PC-3 (cell line): ENCODE measurements at regions not wholly inside any gene's neighbourhood (a gene's known extent, or its start where the extent isn't known, plus 50 kb on each side); places are given as distances from the start of the nearest gene placed in this dataset.

Source experiments
- ATAC-seq: fragments of 200-7000 bp; cut with Tn5 transposase; 2 replicates; pipeline ENCODE4 v1.9.1; 2020; ENCODE audit warnings: mild to moderate bottlenecking, moderate library complexity
- BruUV-seq: library from RNA; stranded (reverse); fragments of 400-500 nt; replicated peaks from 2 replicates; lab custom pipeline; 2021; lab: Mats Ljungman, UMichigan
- CTCF ChIA-PET: fragments of 300-600 bp; sonication (Branson Sonifier 250); formaldehyde crosslinking; loops from one replicate; lab custom pipeline; 2022; ENCODE audit warnings: antibody characterized with exemption; lab: Charles Lee
- POLR2A ChIA-PET: fragments of 300-600 bp; sonication (Branson Sonifier 250); formaldehyde crosslinking; loops from one replicate; lab custom pipeline; 2022; ENCODE audit warnings: antibody characterized with exemption; ENCODE audit not compliant: unreplicated experiment; lab: Charles Lee
- DNase-seq: peaks from one replicate; pipeline ENCODE4 v3.0.0-alpha.2; 2015
- H2AFZ ChIP-seq: fragments of 300-600 bp; sonication (generic); 2 replicates; pipeline ENCODE4 v1.6.0; 2016; ENCODE audit warnings: antibody characterized with exemption, low read length
- H3F3A ChIP-seq: fragments of 300-600 bp; sonication (generic); one replicate; pipeline ENCODE4 v1.6.0; 2017; ENCODE audit warnings: antibody characterized with exemption, low read length, control low read depth, mild to moderate bottlenecking; ENCODE audit not compliant: unreplicated experiment
- H3K27ac ChIP-seq: fragments of 300-600 bp; sonication (generic); 2 replicates; pipeline ENCODE4 v1.5.1; 2016; ENCODE audit warnings: mild to moderate bottlenecking, low read length
- H3K27me3 ChIP-seq: fragments of 300-600 bp; sonication (generic); 2 replicates; pipeline ENCODE4 v1.6.1; 2016; ENCODE audit warnings: low read length, mixed read lengths
- H3K36me3 ChIP-seq: fragments of 300-600 bp; sonication (generic); 2 replicates; pipeline ENCODE4 v1.6.1; 2016; ENCODE audit warnings: low read depth, mixed run types, low read length, mixed read lengths
- H3K4me1 ChIP-seq: fragments of 300-600 bp; sonication (generic); 2 replicates; pipeline ENCODE4 v1.5.1; 2016; ENCODE audit warnings: low read length; ENCODE audit not compliant: insufficient read depth
- H3K4me2 ChIP-seq: fragments of 300-600 bp; sonication (generic); 2 replicates; pipeline ENCODE4 v1.6.0; 2016; ENCODE audit warnings: low read length
- H3K4me3 ChIP-seq: fragments of 300-600 bp; sonication (generic); 2 replicates; pipeline ENCODE4 v1.5.1; 2016; ENCODE audit warnings: mild to moderate bottlenecking, low read length, mixed read lengths
- H3K79me2 ChIP-seq: fragments of 300-600 bp; sonication (generic); 2 replicates; pipeline ENCODE4 v1.6.1; 2017; ENCODE audit warnings: low read length, mixed read lengths
- H3K9ac ChIP-seq: fragments of 300-600 bp; sonication (generic); 2 replicates; pipeline ENCODE4 v1.6.0; 2016; ENCODE audit warnings: mild to moderate bottlenecking, low read length
- H3K9me2 ChIP-seq: fragments of 300-600 bp; sonication (generic); replicated peaks from 2 replicates; pipeline ENCODE4 v1.6.1; 2016; ENCODE audit warnings: mixed run types, low read length, mixed read lengths
- H3K9me3 ChIP-seq: fragments of 300-600 bp; sonication (generic); 2 replicates; pipeline ENCODE4 v1.6.1; 2016; ENCODE audit warnings: low read length, mixed read lengths
- H4K20me1 ChIP-seq: fragments of 300-600 bp; sonication (generic); 2 replicates; pipeline ENCODE4 v1.6.1; 2016; ENCODE audit warnings: low read length, mixed read lengths
- CTCF ChIP-seq: fragments of 300-600 bp; sonication (generic); conservative IDR thresholded peaks from 2 replicates; pipeline ENCODE4 v1.5.1; 2017; ENCODE audit warnings: antibody characterized with exemption, low read depth, mild to moderate bottlenecking, low read length
- EZH2 ChIP-seq: fragments of 300-600 bp; sonication (generic); IDR thresholded peaks from one replicate; pipeline ENCODE4 v1.6.1; 2017; ENCODE audit warnings: antibody characterized with exemption, mild to moderate bottlenecking, low read length; ENCODE audit not compliant: unreplicated experiment
- EZH2phosphoT487 ChIP-seq: fragments of 300-600 bp; sonication (generic); IDR thresholded peaks from 2 replicates; pipeline ENCODE4 v1.6.1; 2018; ENCODE audit warnings: mild to moderate bottlenecking, antibody characterized with exemption, low read length, borderline replicate concordance
- intact Hi-C: fragments of 100-400 bp; cut with micrococcal nuclease; formaldehyde crosslinking; loops from 2 replicates; pipeline ENCODE4 v1.9.0; 2023

- DNase-seq: no peak
- Histone ChIP-seq H3F3A (no peaks in the 10 kb centered on the region), H3K4me3 (no peak overlapping the region), H3K4me1 (no peaks in the 10 kb centered on the region), H4K20me1 (no peaks in the 10 kb centered on the region), H3K36me3 (no peaks in the 10 kb centered on the region), H3K27ac (no peak overlapping the region), H3K79me2 (no peaks in the 10 kb centered on the region), H3K9ac (no peak overlapping the region), H3K27me3 (no peaks in the 10 kb centered on the region), H2AFZ (no peak overlapping the region), H3K9me3 (no peaks in the 10 kb centered on the region), H3K9me2 (no peaks in the 10 kb centered on the region), H3K4me2 (no peak overlapping the region)
- ChIA-PET CTCF (no interaction called here), POLR2A (no interaction called here)
- intact Hi-C loops: no loop called here
- no TSS peak for BruUV-seq
- TF ChIP-seq CTCF (no peak), EZH2phosphoT487 (no peak), EZH2 (no peak)
- no peak for ATAC-seq
These were observed 350.6 kb downstream of the ETS1 start for GRCh38 chr11:128236506-128237498.

- no peaks in the 10 kb centered on the region for H4K20me1 ChIP-seq
- H3K4me3 ChIP-seq: no peak overlapping the region
- H3K79me2 ChIP-seq: no peaks in the 10 kb centered on the region
- no peak overlapping the region for H3K4me2 ChIP-seq
- no peaks in the 10 kb centered on the region for H3K9me2 ChIP-seq
- intact Hi-C loops: no loop called here
- no TSS peak for BruUV-seq
- TF ChIP-seq EZH2phosphoT487 (no peak), CTCF (no peak), EZH2 (no peak)
- H3F3A ChIP-seq: no peaks in the 10 kb centered on the region
- H2AFZ ChIP-seq: no peak overlapping the region
- no peak overlapping the region for H3K27ac ChIP-seq
- H3K27me3 ChIP-seq: no peaks in the 10 kb centered on the region
- DNase-seq (no peak), ATAC-seq (no peak)
- ChIA-PET POLR2A (interaction anchor here (0.5 kb wide), 1 partner anchor 421 kb away, joined by 4 read pairs; no protein-coding TSS in a partner anchor), CTCF (no interaction called here)
- no peaks in the 10 kb centered on the region for H3K9me3 ChIP-seq
- H3K36me3 ChIP-seq: no peaks in the 10 kb centered on the region
- H3K4me1 ChIP-seq: no peaks in the 10 kb centered on the region
- H3K9ac ChIP-seq: no peak overlapping the region
These were observed 351.4 kb downstream of the ETS1 start for GRCh38 chr11:128235958-128236357.

DNA sequence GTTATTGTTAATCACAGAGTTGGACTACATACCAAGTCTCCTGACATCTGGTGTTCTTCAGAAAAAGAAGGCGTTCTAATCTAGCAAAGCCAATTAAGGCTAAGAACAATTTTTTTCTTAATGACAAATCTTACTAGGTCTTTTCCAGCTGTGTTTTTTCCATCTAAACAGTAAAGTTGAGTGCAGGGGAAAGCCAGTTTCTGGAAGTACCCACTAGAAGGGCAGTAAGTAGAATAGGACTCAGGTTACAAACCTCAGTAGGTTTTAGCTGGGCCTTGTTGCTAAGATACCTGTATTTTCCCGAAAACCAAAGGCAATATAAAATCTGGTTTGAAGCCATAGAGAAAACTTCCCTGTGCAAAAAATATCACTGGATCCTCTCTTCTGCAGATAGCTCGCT is 351.9 kb downstream of the ETS1 start:
- intact Hi-C loops: no loop called here
- H3K4me1 ChIP-seq: no peaks in the 10 kb centered on the region
- no peak overlapping the region for H3K27ac ChIP-seq
- H3K4me2 ChIP-seq: no peak overlapping the region
- no peaks in the 10 kb centered on the region for H3F3A ChIP-seq
- H4K20me1 ChIP-seq: no peaks in the 10 kb centered on the region
- ChIA-PET POLR2A (interaction anchor here (0.5 kb wide), 1 partner anchor 421 kb away, joined by 4 read pairs; no protein-coding TSS in a partner anchor), CTCF (no interaction called here)
- no peaks in the 10 kb centered on the region for H3K79me2 ChIP-seq
- H3K9me2 ChIP-seq: no peaks in the 10 kb centered on the region
- no peak overlapping the region for H2AFZ ChIP-seq
- no TSS peak for BruUV-seq
- no peak overlapping the region for H3K9ac ChIP-seq
- DNase-seq (peak; percentile 9), ATAC-seq (0 out of 2 replicates have a peak, but pooled peaks have one; percentile 33)
- H3K36me3 ChIP-seq: no peaks in the 10 kb centered on the region
- no peak for TF ChIP-seq EZH2phosphoT487
- H3K9me3 ChIP-seq: no peaks in the 10 kb centered on the region
- H3K27me3 ChIP-seq: no peaks in the 10 kb centered on the region
- H3K4me3 ChIP-seq: no peak overlapping the region
